HG02885 (cell line): ENCODE measurements at regions not wholly inside any gene's neighbourhood (a gene's known extent, or its start where the extent isn't known, plus 50 kb on each side); places are given as distances from the start of the nearest gene placed in this dataset.

ENCODE experiments used
- ATAC-seq: cut with Tn5 transposase; IDR thresholded peaks from one replicate; pipeline ENCODE4 v1.9.1; 2021; ENCODE audit warnings: mild to moderate bottlenecking; ENCODE audit not compliant: unreplicated experiment, poor library complexity

DNA sequence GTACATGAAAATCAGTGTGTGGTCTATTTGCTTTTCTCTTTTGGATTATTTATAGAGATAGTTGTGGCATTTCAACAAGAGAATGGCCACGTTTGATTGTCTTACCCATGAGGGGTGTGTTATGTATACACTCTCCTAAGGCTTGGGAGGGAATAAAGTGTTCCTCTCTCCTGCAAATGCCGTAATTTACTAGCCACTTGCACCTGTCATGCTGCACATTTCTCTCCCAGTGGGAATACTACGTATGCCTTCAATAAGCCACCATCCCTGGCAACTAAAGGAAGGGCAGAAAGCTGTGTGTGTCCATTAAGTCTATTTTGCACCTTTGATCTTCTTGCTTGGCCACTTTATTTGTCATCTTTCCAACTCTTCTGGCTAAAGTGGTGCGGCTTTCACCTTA lies 541.2 kb downstream of the QKI start:
- ATAC-seq = no peak

DNA sequence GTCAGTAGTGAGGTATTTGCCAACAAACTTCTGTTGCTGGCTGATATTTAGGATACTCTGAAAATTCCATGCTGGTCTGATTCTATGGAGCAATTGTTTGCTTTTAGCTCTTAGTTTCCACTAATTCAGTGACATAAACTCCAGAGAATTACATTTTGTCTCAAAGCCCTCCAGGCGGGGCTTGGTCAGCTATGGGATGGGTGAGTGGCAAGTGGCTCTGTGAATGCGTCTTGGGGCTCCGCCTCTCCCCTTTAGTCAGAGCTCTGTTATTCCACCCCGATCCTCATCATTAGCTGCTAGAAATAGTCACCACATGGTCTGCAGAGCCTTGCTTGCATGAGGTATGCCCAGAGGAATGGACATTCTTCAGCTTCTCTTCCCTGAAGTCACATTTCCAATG lies 540.6 kb downstream of the QKI start:
- no peak for ATAC-seq

DNA sequence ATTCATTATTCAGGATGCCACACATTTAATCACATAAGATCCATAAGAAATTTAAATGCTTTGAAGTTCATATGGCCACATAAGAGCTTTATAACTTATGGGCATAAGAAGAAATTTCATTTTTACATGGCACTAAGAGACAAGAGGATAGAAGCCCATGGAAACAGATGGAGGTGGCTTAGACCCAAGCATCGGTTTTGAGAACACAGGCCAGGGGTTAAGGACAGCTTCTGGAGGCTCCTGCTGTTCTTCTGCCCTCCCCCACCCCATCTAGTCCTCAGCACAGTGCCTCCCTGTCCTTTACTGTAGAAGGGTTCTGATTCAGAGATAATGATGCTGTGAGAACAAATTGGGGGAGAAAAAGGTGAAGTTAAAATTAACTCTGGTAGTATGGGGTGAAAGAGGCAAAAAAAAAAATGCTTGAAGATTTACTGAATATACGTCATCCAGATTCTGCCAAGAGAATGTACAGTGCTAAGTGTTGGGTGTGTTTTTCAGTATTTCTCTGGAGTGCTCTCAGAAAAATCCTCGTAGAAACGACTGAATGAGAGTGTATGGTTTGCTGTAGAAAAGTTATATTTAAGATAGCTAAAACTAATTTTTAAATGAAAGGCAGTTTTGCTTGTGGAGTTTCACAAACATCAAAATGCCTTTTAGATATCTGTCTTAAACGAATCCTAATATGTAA lies 539.7 kb downstream of the QKI start:
- no peak for ATAC-seq

DNA sequence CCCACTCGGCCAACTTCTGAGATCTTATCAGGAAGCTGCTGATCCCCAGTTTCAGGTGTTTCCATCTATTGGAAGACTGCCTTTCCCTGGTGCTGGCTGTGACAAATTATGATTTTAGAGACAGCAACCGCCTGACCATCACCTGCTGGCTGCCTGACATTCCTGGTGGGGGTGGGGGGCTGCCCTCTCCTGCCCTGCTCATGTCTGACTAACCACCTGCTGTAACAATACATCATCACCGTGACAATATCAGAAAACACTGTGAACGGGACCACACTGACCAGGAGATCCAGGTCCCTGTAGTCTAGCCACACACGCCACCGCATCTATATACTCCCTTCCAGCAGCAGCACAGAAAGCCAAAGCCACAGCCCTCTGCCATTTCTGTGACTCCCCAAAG lies 537.5 kb downstream of the QKI start:
- ATAC-seq = no peak

DNA sequence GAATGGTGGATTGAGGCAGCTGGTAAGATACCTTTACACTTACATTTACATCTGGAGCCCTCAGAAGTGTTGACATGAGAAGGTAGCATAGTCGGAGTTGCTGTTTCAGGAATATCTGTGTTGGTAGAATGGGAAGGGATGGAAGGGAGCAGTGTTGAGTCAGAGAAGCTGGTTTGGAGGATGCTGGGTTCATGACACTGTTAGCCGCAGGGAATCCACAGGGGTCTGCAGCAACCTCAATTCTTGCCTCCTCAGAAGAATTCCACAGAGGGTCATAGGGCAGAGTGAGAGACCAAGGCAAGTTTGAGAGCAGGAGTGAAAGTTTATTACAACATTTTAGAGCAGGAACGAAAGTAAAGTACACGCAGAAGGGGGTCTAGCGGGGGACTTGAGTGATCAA lies 536.8 kb downstream of the QKI start:
- ATAC-seq = no peak

DNA sequence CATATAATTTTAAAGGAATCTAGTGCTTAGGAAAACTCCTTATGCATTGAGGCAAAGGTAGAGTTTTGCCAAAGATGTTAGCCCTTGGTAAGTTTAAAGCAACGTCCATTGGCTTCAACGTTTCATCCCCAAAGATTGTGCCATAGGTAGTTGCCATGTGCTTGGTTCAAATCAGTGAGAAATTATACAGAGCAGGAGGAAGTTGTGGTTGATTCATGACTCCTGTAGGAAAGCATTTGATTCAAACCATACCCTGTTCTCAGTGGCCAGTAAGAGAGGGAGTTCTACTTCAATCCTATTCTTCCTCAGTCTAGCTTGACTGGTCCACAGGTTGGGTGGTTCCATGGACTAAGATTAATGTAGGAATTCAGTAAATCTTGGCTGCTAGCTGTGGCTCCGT lies 535.6 kb downstream of the QKI start:
- ATAC-seq = no peak

DNA sequence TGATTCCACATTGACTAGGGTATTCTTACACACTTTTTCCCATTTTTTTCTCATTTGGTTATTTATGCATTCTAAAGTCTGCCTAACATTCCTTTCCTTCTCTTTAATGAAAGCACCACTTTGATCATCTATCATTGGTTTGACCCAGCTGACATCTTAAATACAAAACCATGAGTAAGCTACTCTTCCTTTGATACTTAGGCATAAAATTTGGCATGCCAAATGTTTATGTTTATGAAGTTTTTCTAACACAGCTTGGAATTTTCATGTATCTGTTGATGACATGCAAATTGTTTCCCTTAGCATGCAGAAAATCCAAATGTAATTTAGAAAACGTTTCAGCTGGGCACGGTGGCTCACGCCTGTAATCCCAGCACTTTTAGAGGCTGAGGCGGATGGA lies 534.9 kb downstream of the QKI start:
- ATAC-seq = no peak

DNA sequence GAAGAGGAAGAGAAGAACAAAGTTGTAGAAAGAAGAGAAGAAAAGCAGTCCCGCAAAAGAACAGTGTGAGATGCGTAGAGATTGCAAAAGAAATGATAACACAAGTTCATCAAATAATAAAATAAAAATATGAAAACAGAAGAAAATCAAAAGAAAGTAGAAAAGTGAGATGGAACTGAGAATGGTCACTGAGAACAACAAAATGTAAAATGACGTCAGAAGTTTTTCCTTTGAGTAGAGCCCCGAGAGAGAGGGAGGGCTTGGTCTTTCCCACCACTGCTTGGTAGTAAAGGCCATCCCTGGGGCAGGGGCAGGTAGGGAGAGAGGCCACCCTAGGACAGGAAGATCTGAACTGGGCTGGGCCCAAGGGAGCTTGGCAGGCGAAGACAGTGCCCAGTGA lies 533.7 kb downstream of the QKI start:
- ATAC-seq = no peak

DNA sequence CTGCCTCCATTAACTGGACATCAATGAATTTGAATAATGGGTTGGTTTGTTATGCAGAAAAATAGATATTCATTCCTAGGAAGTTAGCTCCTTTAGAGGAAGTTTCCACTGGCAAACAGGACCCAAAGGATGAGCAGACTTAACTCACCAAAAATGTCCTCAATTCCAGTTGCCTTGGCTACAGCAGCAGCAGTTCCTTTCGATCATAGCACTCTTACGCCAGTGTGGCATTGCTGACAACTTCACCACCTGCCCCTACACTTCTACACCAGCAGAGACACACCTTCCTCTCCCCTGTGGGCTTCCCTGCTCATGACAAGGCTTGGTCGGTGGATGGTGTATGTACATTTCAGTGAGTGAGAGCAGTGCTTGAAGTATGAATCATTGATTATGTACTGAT lies 532.8 kb downstream of the QKI start:
- no peak for ATAC-seq

DNA sequence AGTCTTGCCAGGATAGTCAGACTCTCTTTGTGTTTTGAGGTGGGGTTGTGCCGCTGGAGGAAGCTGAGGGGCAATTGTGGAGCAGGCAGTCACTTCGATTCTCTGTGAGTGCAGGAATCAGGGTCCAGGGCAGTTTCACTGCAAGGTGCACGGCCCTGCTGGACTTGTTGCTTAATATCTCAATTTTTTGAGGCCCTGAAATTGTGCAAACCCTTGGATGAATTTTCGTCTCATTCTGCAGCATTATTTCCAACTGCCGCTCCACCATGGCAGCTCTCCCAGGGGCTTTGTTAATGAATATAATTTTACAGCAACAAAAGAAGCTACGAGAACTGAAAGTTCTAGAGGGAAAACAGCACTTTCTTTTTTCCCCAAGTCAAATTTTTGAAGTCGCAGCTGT lies 531.9 kb downstream of the QKI start:
- ATAC-seq = no peak

DNA sequence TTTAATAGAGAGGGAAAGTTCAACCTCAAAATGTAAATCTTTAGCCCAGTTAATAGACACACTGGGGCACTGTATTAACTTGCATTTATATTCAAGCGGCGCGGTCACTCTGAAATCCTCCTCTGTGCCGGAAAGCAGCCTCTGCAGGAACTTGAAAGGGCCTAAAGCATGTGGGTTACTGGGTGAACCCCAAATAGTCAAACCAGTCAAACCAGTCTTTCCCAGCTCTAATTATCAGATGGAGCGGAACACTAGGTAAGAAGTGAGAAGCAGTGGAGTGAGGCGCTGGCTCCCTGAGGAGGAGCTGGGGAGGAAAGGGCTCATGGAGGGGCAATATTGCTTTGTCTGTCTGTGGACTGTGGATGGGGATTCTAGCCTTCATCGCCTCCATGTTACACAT lies 531.3 kb downstream of the QKI start:
- no peak for ATAC-seq

DNA sequence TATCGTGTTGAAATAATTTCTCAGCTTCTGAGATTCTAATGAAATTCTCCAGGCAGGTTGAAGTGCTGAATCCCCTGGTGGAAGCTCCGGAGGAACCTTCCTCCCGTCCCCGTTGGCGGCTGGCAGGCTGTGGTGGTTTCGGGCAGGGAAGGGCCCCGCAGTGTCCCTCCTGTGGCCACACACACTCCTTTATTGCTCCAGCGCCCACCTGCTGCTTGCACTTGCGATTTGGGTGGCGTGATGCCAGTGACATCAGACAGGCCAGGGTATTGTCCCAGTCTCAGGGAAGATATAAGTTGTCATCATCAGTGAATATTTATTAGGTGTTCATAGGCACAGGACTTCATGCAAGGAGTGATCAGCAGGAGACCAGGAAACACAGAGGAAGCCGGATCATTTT lies 530.4 kb downstream of the QKI start:
- ATAC-seq = no peak

DNA sequence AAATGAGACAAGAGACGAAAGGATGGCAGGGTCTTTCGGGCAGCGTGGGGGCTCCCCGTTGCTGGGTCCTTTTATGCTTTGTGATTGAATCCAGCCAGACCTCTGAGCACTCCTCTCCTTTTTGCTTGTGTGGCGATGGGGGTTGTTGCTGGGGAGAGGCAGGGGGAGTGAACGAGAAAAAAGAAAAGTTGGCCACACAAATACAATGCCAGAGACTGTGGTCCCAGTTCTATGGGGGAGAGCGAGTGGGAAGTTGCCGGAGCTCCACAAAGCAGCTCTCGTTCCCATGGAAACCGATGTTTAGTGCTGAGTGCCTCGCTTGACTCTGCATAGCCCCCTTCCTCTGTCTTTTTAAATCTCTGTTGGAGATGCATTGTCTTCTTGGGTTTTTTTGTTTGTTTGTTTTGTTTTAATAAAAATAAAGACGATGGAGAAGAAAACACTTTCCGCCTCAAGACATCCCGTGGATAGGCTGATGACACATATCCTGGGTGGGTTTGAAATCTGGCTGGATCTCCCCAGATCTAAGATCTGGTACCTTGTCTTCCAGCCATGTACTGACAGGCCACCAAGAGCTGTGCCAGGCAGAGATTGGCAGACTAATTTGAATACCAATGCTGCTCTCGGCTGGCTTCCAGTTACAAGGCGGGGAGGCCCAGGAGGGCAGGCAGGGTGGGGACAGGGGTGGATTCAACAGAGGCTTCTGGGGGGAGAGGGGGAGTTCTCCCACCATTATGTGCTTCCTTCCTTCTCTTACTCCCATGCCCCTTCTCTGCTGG lies 529.3 kb downstream of the QKI start:
- no peak for ATAC-seq

DNA sequence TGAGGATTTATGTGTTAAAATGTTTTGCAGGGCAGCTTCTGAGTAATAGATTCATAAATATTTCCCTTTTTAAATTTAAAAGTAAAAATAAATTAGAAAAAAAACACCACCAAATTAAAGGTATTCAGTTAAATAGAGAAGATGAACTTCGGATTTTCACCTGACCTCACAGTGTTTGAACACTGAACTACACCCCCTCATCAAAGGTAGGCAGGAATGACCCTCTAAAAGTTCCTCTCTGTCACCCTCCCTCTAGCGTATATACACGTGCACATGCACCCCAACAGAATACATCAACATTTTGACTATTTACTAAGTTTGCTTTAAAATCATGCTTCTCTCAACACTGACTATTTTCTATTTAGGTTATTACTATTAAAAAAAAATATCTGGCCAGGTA lies 528.3 kb downstream of the QKI start:
- ATAC-seq = no peak

DNA sequence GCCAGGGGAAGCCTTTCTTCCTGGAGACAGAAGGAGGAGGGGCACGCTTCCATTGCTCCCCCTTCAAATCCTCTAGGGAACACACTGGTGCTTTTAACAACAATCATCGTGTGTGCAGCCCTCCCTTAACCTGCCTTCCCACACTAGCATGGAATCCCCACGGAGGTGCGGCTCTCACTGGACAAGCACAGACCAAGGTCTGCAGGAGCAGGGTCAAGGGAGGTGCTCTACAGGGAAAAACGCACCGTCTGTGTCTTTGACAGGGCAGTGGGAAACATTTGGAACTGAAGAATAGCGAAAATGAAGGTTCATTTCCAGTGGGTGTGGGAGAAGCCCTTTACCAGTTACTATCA lies 527.1 kb downstream of the QKI start:
- ATAC-seq = no peak

DNA sequence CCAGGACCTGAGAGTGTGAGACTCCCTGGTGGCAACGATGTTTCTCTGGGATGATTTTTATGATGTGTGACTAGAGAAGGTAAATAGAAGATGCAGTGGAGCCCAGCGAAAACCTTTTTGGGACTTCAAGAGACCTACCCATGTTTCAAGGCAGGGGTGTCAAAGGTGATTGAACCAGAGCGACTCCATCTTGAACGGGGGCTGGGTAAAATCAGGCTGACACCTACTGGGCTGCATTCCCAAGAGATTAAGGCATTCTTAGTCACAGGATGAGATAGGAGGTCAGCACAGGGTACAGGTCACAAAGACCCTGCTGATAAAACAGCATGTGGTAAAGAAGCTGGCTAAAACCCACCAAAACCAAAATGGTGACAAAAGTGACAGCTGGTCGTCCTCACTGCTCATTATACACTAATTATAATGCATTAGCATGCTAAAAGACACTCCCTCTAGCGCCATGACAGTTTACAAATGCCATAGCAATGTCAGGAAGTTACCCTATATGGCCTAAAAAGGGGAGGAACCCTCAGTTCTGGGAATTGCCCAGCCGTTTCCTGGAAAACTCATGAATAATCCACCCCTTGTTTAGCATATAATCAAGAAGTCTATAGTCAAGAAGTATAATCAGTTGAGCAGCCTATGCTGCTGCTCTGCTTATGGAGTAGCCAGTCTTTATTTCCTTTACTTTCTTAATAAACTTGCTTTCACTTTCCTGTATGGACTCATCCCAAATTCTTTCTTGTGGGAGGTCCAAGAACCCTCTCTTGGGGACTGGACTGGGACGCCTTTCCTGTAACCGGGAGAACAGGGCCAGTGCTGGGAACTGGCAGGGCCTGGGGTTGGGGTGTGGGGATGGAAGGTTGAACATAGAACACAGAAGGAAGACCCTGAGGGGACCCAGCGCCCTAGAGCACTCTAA lies 526.4 kb downstream of the QKI start:
- ATAC-seq = no peak

DNA sequence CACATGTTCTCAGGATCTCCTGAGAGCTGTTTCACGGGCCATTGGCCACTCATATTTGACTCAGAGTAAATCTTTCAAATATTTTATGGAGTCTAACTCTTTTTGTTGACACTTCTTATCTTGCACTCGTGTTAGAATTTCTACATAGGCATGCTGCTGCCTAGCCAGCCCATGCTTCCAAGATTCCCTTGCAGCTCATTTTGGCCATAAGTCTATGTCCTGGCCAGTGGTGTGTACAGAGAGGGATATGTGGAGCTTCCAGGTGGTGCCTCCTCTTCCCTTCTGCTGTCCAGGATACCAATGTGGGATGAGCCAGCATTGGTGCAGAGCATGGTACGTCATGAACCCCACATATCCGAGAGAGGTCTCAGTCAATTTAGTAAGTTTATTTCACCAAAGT lies 522.6 kb downstream of the QKI start:
- ATAC-seq = no peak

DNA sequence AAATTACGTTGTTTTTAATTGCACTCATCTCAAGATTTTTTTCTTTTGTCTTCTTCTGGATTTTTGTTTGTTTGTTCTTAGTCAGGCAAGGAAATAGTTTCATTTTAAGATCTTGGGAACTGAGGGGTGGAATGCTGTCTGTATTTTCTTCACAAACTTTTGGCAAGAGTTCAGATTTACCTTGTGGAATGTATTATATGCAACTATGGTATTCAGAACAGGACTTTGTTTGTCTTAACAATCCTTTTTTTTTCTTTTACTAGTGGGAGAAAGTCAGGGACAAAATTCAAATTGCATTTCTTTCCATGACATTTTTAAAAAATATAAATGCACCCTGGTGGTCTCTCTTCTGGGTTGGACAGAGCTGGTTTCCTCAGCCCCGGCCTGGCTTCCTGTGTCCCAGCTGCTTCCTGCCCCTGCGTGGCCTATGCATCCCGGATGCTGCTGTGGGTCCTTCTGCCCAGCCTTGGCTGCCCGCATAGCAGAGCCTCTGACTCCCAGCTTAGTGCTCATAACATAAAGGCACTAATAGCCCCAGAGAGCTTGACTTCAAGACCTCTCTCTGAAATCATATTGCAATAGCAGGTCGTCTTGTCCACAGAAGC lies 520.7 kb downstream of the QKI start:
- no peak for ATAC-seq

DNA sequence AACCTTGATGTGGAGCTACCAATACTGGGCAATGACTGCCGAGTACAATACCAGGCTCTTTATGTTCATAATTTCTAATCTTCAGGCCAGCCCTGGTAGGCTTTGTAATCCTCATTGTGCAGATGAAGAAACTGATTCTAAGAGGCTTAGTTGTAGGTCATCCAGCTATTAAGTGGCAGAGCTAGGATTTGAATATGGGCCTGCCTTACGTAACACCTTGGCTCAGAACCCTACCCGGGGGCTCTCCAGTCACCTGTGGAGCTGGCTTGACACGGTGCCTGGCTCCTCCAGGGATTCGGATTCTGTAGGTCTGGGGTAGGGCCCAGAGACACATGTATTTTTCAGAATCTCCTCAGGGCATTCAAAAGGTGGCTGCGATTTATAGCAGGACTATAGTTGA lies 515.5 kb downstream of the QKI start:
- no peak for ATAC-seq

DNA sequence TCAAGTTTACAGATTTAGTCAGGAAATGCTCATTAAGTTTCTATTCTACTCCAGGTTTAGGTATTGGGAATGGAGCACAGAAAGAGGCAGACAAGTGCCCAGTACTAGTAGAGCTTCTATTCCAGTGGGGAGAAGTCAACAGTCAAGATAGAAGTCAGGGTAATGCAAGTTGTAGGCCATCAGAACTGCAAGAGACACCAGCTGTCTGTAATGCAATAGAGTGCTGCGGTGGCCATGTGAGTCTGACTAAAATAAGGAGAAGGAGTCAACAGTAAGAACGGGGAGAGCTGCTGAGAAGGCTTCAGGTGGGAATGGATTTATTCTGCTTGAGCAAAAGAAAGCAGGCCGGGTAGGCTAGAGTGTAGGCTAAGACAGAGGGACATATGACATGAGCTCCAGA lies 515.0 kb downstream of the QKI start:
- ATAC-seq = no peak

DNA sequence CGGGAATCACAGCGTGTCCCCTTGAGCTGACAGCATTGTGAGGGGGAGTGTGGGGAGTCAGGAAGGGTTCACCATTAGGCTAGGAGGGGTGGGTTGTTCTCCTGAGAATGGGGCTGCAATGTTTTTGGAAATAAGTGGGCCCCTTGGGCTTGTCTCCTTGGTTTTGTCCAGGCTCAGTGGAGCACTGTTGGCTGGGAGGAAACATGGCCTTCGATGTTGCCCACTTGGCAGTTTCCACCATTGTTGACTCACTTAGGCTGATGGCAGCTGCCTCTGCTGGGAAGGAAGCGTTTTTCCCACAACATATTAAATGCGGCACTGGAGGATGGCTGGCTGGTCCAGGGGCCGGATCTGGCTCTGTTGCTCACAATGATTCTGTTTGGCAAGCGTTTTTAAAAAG lies 512.1 kb downstream of the QKI start:
- ATAC-seq = no peak
